GM10266 (cell line): ENCODE measurements at regions not wholly inside any gene's neighbourhood (a gene's known extent, or its start where the extent isn't known, plus 50 kb on each side); places are given as distances from the start of the nearest gene placed in this dataset.

Experiments used
- DNase-seq: peaks from one replicate; pipeline ENCODE4 v3.0.0; 2012; ENCODE audit errors: extremely low spot score
- CTCF ChIP-seq: IDR thresholded peaks from 2 replicates; pipeline ENCODE4 v1.5.1; 2012; ENCODE audit warnings: mild to moderate bottlenecking, low read depth; ENCODE audit not compliant: control insufficient read depth, insufficient read depth; ENCODE audit errors: missing control alignments

- DNase-seq = no peak
- no peak for TF ChIP-seq CTCF
Measured at GRCh38 chr5:25393957-25394356, 749.2 kb upstream of the CDH10 start.

DNA sequence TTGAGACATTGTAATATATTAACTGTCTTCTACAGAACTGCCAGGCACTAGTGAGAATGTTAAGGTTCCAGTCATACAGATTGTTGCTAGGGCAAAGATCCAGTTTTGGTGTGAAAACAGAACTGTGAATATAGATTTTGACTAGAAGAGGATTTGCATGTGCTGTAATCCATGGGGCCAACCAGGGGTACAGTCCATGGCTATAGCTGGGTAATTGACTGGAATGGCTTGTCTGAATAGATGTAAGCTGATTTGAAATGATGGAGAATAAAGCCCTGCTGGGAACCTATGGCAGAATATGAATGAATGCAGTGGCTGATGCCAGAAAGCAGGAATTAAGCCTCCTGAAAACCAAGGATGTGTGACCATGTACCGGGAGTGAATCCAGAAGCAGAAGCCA lies 748.5 kb upstream of the CDH10 start:
- DNase-seq = no peak
- TF ChIP-seq CTCF = no peak

DNA sequence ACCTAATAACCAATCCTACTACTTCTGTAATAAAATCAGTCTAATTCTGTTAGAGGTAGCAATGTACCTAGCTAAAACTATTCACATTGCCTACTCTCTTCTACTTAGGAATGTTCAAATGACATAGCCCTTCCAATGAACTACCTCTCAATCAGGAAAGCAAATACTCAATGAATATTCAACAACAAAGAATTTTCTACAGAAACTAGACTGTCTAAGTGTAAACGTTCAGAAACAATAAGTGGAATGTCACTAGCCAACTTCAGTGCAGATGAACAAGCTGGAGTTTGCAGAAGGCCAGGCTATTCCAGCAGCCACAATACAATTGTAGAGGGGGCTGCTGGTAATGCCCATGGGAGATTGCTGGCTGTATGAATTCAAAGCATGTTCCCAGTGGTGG lies 743.2 kb upstream of the CDH10 start:
- no peak for TF ChIP-seq CTCF
- no peak for DNase-seq

DNA sequence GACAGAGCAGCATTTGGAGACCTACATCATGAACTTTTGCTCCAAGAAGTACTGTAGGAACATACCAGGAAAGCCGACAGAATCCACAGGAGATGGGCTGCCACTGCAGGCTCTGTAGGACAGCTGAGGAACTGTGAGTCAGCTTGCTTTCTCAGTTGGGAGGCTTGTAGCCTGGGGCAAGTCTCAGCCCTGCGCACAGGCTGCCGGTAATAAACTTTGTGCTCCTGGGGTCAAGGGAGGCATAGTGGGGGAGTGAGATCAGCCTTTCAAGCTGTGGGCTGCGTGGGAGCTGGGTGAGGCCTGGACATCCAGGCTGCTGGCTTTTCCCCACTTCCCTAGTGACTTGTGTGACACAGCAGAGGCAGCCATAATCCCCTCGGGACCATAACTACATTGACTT lies 718.0 kb upstream of the CDH10 start:
- no peak for DNase-seq
- no peak for TF ChIP-seq CTCF

- no peak for TF ChIP-seq CTCF
Measured at GRCh38 chr5:25358919-25359318, 714.1 kb upstream of the CDH10 start.

DNA sequence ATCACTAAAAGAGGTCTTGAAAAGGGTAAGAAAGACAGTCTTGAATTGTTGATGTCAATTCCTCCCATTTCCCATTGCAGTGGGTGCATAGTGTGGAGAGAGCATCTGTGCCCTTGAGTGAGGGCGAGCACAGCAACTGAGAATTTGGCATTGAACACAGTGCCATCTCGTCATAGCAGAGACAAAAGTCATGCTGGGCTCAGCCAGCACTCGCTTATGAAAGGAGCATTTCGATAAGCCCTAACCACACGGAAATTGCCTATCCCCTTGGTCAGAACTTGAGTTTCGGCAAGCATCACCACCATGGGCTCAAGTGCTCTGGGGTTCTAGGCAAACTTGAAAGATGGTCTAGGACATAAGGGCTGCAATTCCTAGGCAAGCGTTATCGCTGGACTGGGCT lies 712.8 kb upstream of the CDH10 start:
- no peak for TF ChIP-seq CTCF
- DNase-seq = no peak

More at GRCh38 chr5:25358919-25359318, 714.1 kb upstream of the CDH10 start:
- DNase-seq = no peak

DNA sequence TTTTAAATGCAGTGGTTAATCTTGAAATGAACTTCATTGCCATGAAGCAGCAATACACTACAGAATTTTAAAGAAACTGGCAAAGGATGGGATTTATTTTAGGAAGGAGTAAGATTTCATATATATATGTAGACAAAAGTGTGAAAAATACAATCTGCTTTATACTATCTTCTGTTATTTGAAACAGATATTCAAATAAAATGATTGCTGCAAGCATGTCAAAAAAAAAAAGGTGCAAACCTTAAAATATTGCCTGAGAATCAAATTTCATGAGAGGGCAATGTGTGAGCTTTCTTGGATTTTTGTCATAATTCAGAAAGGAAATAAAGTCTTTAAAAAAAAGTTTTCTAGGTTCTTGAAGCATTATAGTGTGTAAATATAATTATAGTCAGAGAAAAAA lies 705.0 kb upstream of the CDH10 start:
- TF ChIP-seq CTCF = no peak
- DNase-seq = no peak
